ENCODE measurements at regions not wholly inside any gene's neighbourhood (a gene's known extent, or its start where the extent isn't known, plus 50 kb on each side); places are given as distances from the start of the nearest gene placed in this dataset.

DNA sequence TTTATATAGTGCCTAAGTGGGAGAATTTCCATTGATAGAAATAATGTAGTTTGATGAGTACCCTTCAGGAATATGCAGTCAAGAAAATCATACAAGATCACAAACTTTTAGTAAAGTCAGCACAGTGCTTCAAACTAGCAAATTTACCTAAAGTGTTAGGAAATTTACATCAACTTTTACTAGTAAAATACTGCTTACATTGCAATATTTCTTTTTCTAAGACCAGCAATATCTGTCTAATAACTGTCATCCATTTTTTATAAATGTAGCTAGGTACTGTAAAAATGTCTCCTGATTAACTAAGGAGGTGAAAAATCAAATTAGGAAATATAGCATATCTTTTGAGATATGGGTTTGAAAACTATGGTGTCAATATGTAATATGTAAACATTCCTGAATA lies 405.4 kb downstream of the MDFIC start:
- TF ChIP-seq, protein P1, sequence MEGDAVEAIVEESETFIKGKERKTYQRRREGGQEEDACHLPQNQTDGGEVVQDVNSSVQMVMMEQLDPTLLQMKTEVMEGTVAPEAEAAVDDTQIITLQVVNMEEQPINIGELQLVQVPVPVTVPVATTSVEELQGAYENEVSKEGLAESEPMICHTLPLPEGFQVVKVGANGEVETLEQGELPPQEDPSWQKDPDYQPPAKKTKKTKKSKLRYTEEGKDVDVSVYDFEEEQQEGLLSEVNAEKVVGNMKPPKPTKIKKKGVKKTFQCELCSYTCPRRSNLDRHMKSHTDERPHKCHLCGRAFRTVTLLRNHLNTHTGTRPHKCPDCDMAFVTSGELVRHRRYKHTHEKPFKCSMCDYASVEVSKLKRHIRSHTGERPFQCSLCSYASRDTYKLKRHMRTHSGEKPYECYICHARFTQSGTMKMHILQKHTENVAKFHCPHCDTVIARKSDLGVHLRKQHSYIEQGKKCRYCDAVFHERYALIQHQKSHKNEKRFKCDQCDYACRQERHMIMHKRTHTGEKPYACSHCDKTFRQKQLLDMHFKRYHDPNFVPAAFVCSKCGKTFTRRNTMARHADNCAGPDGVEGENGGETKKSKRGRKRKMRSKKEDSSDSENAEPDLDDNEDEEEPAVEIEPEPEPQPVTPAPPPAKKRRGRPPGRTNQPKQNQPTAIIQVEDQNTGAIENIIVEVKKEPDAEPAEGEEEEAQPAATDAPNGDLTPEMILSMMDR (conservative IDR thresholded peaks at IDR 0.05; ENCODE audit: low read depth, low read length), result no peak
- no peak for TF ChIP-seq EZH2 (IDR thresholded peaks at IDR 0.05; ENCODE audit: borderline replicate concordance, low read depth, low read length, poor library complexity, severe bottlenecking)

Data from A673 (cell line).